ENCODE measurements at regions not wholly inside any gene's neighbourhood (a gene's known extent, or its start where the extent isn't known, plus 50 kb on each side); places are given as distances from the start of the nearest gene placed in this dataset.

GRCh38 chr3:31417486-31417885 is 115.2 kb upstream of the STT3B start:
- Histone ChIP-seq H3K27ac (no peak overlapping the region), H3K9ac (no peak overlapping the region), H3K4me2 (no peak overlapping the region), H3K9me3 (ENCODE audit: low read depth) (no peaks in the 10 kb centered on the region), H3K36me3 (no peaks in the 10 kb centered on the region), H3K79me2 (ENCODE audit: low read depth) (no peaks in the 10 kb centered on the region), H3K4me1 (peaks cover 9% of the 10 kb centered on the region), H2AFZ (replicated peaks) (no peak overlapping the region), H3F3A (ENCODE audit: low read depth) (no peaks in the 10 kb centered on the region), H3K4me3 (no peak overlapping the region), H4K20me1 (ENCODE audit: low read depth) (no peaks in the 10 kb centered on the region), H3K27me3 (no peaks in the 10 kb centered on the region)
- no peaks in the 10 kb centered on the region for H3K36me3 Mint-ChIP-seq
- peaks cover 37% of the 10 kb centered on the region for H3K4me1 Mint-ChIP-seq
- peaks cover 11% of the 10 kb centered on the region for H3K9me3 Mint-ChIP-seq
- DNase-seq (ENCODE audit: low spot score) = no peak
- no peak overlapping the region for H3K27ac Mint-ChIP-seq
- TF ChIP-seq EZH2 (IDR thresholded peaks at IDR 0.05) (no peak), CTCF (IDR thresholded peaks at IDR 0.05) (no peak), EZH2phosphoT487 (IDR thresholded peaks at IDR 0.05) (no peak)
- H3K4me3 Mint-ChIP-seq = no peak overlapping the region
- H3K27me3 Mint-ChIP-seq (ENCODE audit: insufficient read depth, low read depth) = peaks cover 2% of the 10 kb centered on the region

- Histone ChIP-seq H3K4me2 (no peak overlapping the region), H3K27ac (no peak overlapping the region), H4K20me1 (ENCODE audit: low read depth) (no peaks in the 10 kb centered on the region), H3K79me2 (ENCODE audit: low read depth) (no peaks in the 10 kb centered on the region), H3K4me1 (peaks cover 9% of the 10 kb centered on the region), H3K9me3 (ENCODE audit: low read depth) (no peaks in the 10 kb centered on the region), H3K27me3 (no peaks in the 10 kb centered on the region), H2AFZ (replicated peaks) (no peak overlapping the region), H3K4me3 (no peak overlapping the region), H3K36me3 (no peaks in the 10 kb centered on the region), H3F3A (ENCODE audit: low read depth) (no peaks in the 10 kb centered on the region), H3K9ac (no peak overlapping the region)
- Mint-ChIP-seq H3K36me3 (peaks cover 3% of the 10 kb centered on the region), H3K27me3 (ENCODE audit: insufficient read depth, low read depth) (peaks cover 3% of the 10 kb centered on the region), H3K4me1 (peaks cover 45% of the 10 kb centered on the region), H3K4me3 (no peak overlapping the region), H3K9me3 (peaks cover 19% of the 10 kb centered on the region), H3K27ac (no peak overlapping the region)
- no peak for TF ChIP-seq EZH2 (IDR thresholded peaks at IDR 0.05)
- TF ChIP-seq EZH2phosphoT487 (IDR thresholded peaks at IDR 0.05) = no peak
- no peak for TF ChIP-seq CTCF (IDR thresholded peaks at IDR 0.05)
- DNase-seq (ENCODE audit: low spot score) = peak; percentile 35
These were observed 112.4 kb upstream of the STT3B start for GRCh38 chr3:31420311-31420710.

- Histone ChIP-seq H3K36me3 (no peaks in the 10 kb centered on the region), H3F3A (ENCODE audit: low read depth) (no peaks in the 10 kb centered on the region), H3K4me3 (no peak overlapping the region), H3K27ac (no peak overlapping the region), H3K4me1 (peaks cover 9% of the 10 kb centered on the region), H3K9ac (no peak overlapping the region), H3K9me3 (ENCODE audit: low read depth) (no peaks in the 10 kb centered on the region), H3K79me2 (ENCODE audit: low read depth) (no peaks in the 10 kb centered on the region), H4K20me1 (ENCODE audit: low read depth) (no peaks in the 10 kb centered on the region), H3K4me2 (no peak overlapping the region), H2AFZ (replicated peaks) (no peak overlapping the region), H3K27me3 (no peaks in the 10 kb centered on the region)
- no peak overlapping the region for H3K27ac Mint-ChIP-seq
- H3K4me1 Mint-ChIP-seq = peaks cover 45% of the 10 kb centered on the region
- no peak for DNase-seq (ENCODE audit: low spot score)
- peaks cover 3% of the 10 kb centered on the region for H3K36me3 Mint-ChIP-seq
- TF ChIP-seq CTCF (IDR thresholded peaks at IDR 0.05) (no peak), EZH2phosphoT487 (IDR thresholded peaks at IDR 0.05) (no peak), EZH2 (IDR thresholded peaks at IDR 0.05) (no peak)
- H3K27me3 Mint-ChIP-seq (ENCODE audit: insufficient read depth, low read depth) = peaks cover 3% of the 10 kb centered on the region
- H3K4me3 Mint-ChIP-seq = no peak overlapping the region
- peaks cover 28% of the 10 kb centered on the region for H3K9me3 Mint-ChIP-seq
These were observed 111.2 kb upstream of the STT3B start for GRCh38 chr3:31421314-31422048.

Data from neural progenitor cell (in vitro differentiated cells).